Ovary (tissue), 7 donors: ENCODE measurements at regions not wholly inside any gene's neighbourhood (a gene's known extent, or its start where the extent isn't known, plus 50 kb on each side); places are given as distances from the start of the nearest gene placed in this dataset.

Source experiments
- DNase-seq, 5 donors: peaks; one replicate each; pipeline ENCODE4 v3.0.0-alpha.2; 2019 to 2020
- H3K27ac ChIP-seq, 2 donors: fragments of 200-600 bp; one replicate each; pipeline versions ENCODE4 v1.5.1 to v1.8.0; 2019 to 2022
- H3K27me3 ChIP-seq: fragments of 200-600 bp; one replicate; pipeline ENCODE4 v1.8.0; 2022
- H3K36me3 ChIP-seq: fragments of 200-600 bp; sonication (generic); one replicate; pipeline ENCODE4 v1.5.1; 2019
- H3K4me1 ChIP-seq: one replicate; pipeline ENCODE4 v1.8.1; 2013; ENCODE audit warnings: mild to moderate bottlenecking, moderate library complexity; ENCODE audit not compliant: insufficient read depth
- H3K4me3 ChIP-seq: fragments of 200-600 bp; sonication (generic); one replicate; pipeline ENCODE4 v1.5.1; 2017
- H3K9me3 ChIP-seq, 2 donors: fragments of 200-600 bp in 1 of 2; sonication (generic) in 1 of 2; one replicate each; pipeline versions ENCODE4 v1.5.1 to v1.8.1; 2013 to 2019; ENCODE audit warnings: mild to moderate bottlenecking in 1 of 2, moderate library complexity in 1 of 2
- CTCF ChIP-seq, 3 donors: fragments of 450-650 bp in 2 of 3; fragments of 200-600 bp in 1 of 3; IDR thresholded peaks; one replicate each; pipeline versions ENCODE4 v1.5.1 to v1.8.0; 2016 to 2022; ENCODE audit warnings: antibody characterized with exemption in 3 of 3, mild to moderate bottlenecking in 1 of 3
- EP300 ChIP-seq: sonication (generic); formaldehyde crosslinking; IDR thresholded peaks from one replicate; pipeline ENCODE4 v1.6.1; 2017; ENCODE audit warnings: antibody characterized with exemption
- POLR2A ChIP-seq: fragments of 450-650 bp; IDR thresholded peaks from one replicate; pipeline ENCODE4 v1.6.1; 2017; ENCODE audit warnings: antibody characterized with exemption, mild to moderate bottlenecking, moderate library complexity
- WGBS, 3 donors: extraction: QIAGEN DNeasy Blood & Tissue Kit in 1 of 3; methylation state at CpG; one replicate each; pipeline versions ENCODE4 v1.1.5 to v1.1.7; 2013 to 2017; 5-methylcytosine and 5-hydroxymethylcytosine counted together
- intact Hi-C, 4 donors: fragments of 100-400 bp; cut with DNase I; formaldehyde crosslinking; loops; one replicate each; pipeline versions ENCODE4 v1.11.0 to v1.15.1; 2022 to 2023
- donor health status: DM: no; HTN: no; CAD: no; lungs with moderate emphysema.
- donor health status: DM: no; HTN: no; CAD: no.
- donor health status: Bipolar disorder and iron deficiency.
- donor health status: DM: no; HTN: no; CAD: no.
- donor health status: DM: yes; HTN: yes; CAD: no.

GRCh38 chr9:82090046-82090445 lies 101.5 kb downstream of the SPATA31D1 start:
- no peak for TF ChIP-seq EP300
- no peak for TF ChIP-seq POLR2A
- TF ChIP-seq CTCF (IDR thresholded peaks at IDR 0.05), result no peak

GRCh38 chr9:82091100-82091499 lies 102.5 kb downstream of the SPATA31D1 start:
- no peak for DNase-seq
- WGBS, 3 donors, result 73 to 79% (median 75%) methylated on average over 1 of the region's 1 CpG

More at GRCh38 chr9:82090046-82090445, 101.5 kb downstream of the SPATA31D1 start:
- Histone ChIP-seq H3K4me1 (no peaks in the 10 kb centered on the region), H3K27ac (no peak overlapping the region), H3K9me3 (no peaks in the 10 kb centered on the region), H3K36me3 (no peaks in the 10 kb centered on the region), H3K4me3 (no peak overlapping the region), H3K27me3 (no peaks in the 10 kb centered on the region)
- intact Hi-C loops, result no loop called here
- WGBS, 3 donors, result 89 to 91% (median 91%) methylated on average over 2 of the region's 2 CpGs
- no peak for DNase-seq

GRCh38 chr9:82091610-82092009 lies 103.0 kb downstream of the SPATA31D1 start:
- Histone ChIP-seq H3K36me3 (no peaks in the 10 kb centered on the region), H3K4me3 (no peak overlapping the region), H3K4me1 (no peaks in the 10 kb centered on the region), H3K27me3 (no peaks in the 10 kb centered on the region), H3K9me3 (no peaks in the 10 kb centered on the region), H3K27ac (no peak overlapping the region)
- TF ChIP-seq CTCF (IDR thresholded peaks at IDR 0.05) (no peak), POLR2A (no peak), EP300 (no peak)
- no peak for DNase-seq
- intact Hi-C loops, result no loop called here
- 86 to 94% (median 92%) methylated on average over 2 of the region's 2 CpGs for WGBS, 3 donors

More at GRCh38 chr9:82091100-82091499, 102.5 kb downstream of the SPATA31D1 start:
- TF ChIP-seq EP300 (no peak), CTCF (IDR thresholded peaks at IDR 0.05) (no peak), POLR2A (no peak)
- Histone ChIP-seq H3K4me3 (no peak overlapping the region), H3K4me1 (no peaks in the 10 kb centered on the region), H3K36me3 (no peaks in the 10 kb centered on the region), H3K27me3 (no peaks in the 10 kb centered on the region), H3K9me3 (no peaks in the 10 kb centered on the region), H3K27ac (no peak overlapping the region)
- intact Hi-C loops, result no loop called here

GRCh38 chr9:82101475-82101874 lies 112.9 kb downstream of the SPATA31D1 start:
- peaks cover 0 to 4% of the 10 kb centered on the region in 2 donors for H3K9me3 ChIP-seq
- no peak for TF ChIP-seq POLR2A
- TF ChIP-seq CTCF (IDR thresholded peaks at IDR 0.05), result no peak
- H3K27ac ChIP-seq, result no peak overlapping the region
- 78 to 96% (median 93%) methylated on average over 1 of the region's 1 CpG for WGBS, 3 donors
- H3K4me1 ChIP-seq, result no peaks in the 10 kb centered on the region
- no peak for DNase-seq
- H3K27me3 ChIP-seq, result no peaks in the 10 kb centered on the region
- H3K4me3 ChIP-seq, result no peak overlapping the region
- intact Hi-C loops, result no loop called here
- no peaks in the 10 kb centered on the region for H3K36me3 ChIP-seq
